Peyer's patch (tissue), 4 donors: ENCODE measurements at regions not wholly inside any gene's neighbourhood (a gene's known extent, or its start where the extent isn't known, plus 50 kb on each side); places are given as distances from the start of the nearest gene placed in this dataset.
"Not testable (repeated sequence)": the region's sequence is repeated elsewhere in the genome, so short reads cannot be mapped to it uniquely, and the experiment has no call there.

Source experiments
- DNase-seq, 3 donors: peaks; one replicate each; pipeline ENCODE4 v3.0.0-alpha.2; 2017 to 2019
- H3K27ac ChIP-seq, 4 donors: fragments of 200-600 bp; sonication (generic); one replicate each; pipeline ENCODE4 v1.5.1; 2016 to 2019
- H3K27me3 ChIP-seq, 2 donors: fragments of 200-600 bp; sonication (generic); one replicate each; pipeline ENCODE4 v1.5.1; 2019
- H3K36me3 ChIP-seq, 3 donors: fragments of 200-600 bp; sonication (generic); one replicate each; pipeline ENCODE4 v1.5.1; 2016 to 2019
- H3K4me1 ChIP-seq, 4 donors: fragments of 200-600 bp; sonication (generic); one replicate each; pipeline ENCODE4 v1.5.1; 2016 to 2019
- H3K4me3 ChIP-seq, 4 donors: fragments of 200-600 bp; sonication (generic); 1 replicate in 3 of 4; 2 replicates in 1 of 4; pipeline ENCODE4 v1.5.1; 2016 to 2019; ENCODE audit warnings: mild to moderate bottlenecking in 1 of 4
- H3K9me3 ChIP-seq, 4 donors: fragments of 200-600 bp; sonication (generic); one replicate each; pipeline ENCODE4 v1.5.1; 2016 to 2019; ENCODE audit warnings: mild to moderate bottlenecking in 1 of 4
- POLR2A ChIP-seq, 2 donors: fragments of 450-650 bp; IDR thresholded peaks; one replicate each; pipeline ENCODE4 v1.5.1; 2017; ENCODE audit warnings: antibody characterized with exemption in 2 of 2, mild to moderate bottlenecking in 2 of 2, moderate library complexity in 2 of 2
- TF ChIP-seq, protein P1 (sequence below), 6 experiments: fragments of 450-650 bp in 4 of 6; fragments of 200-600 bp in 2 of 6; sonication (generic) in 1 of 6; IDR thresholded peaks; one replicate each; pipeline ENCODE4 v1.5.1; 2017 to 2019; ENCODE audit warnings: antibody characterized with exemption in 6 of 6, mild to moderate bottlenecking in 3 of 6, moderate library complexity in 1 of 6

DNA sequence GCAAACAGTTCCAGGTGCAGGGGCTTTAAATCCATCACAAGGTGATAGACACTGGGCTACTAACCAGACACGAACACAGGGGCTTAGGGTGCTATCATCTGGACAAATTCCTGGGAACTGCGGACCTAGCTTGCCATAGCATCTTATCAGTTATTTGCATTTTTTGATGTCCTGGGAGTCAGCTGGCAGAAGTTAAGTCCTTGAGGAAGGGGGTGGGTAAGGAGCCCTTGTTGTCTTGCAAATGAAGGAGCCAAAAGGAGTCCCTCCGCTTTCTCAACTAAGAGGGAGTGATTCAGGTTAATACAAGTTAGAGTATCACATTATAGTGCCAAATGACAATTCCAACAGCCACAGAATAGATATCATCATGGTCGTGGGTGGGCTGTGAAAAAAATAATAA is 108.9 kb downstream of the NPAP1 start:
- Histone ChIP-seq H3K36me3 (no peaks in the 10 kb centered on the region), H3K4me3 (no peak overlapping the region), H3K27ac (no peak overlapping the region), H3K4me1 (no peaks in the 10 kb centered on the region), H3K9me3 (peaks cover 0 to 6% (median 0%) of the 10 kb centered on the region in 4 donors), H3K27me3 (no peaks in the 10 kb centered on the region)
- DNase-seq = no peak
- no peak for TF ChIP-seq POLR2A (IDR thresholded peaks at IDR 0.05)
- TF ChIP-seq, protein P1, sequence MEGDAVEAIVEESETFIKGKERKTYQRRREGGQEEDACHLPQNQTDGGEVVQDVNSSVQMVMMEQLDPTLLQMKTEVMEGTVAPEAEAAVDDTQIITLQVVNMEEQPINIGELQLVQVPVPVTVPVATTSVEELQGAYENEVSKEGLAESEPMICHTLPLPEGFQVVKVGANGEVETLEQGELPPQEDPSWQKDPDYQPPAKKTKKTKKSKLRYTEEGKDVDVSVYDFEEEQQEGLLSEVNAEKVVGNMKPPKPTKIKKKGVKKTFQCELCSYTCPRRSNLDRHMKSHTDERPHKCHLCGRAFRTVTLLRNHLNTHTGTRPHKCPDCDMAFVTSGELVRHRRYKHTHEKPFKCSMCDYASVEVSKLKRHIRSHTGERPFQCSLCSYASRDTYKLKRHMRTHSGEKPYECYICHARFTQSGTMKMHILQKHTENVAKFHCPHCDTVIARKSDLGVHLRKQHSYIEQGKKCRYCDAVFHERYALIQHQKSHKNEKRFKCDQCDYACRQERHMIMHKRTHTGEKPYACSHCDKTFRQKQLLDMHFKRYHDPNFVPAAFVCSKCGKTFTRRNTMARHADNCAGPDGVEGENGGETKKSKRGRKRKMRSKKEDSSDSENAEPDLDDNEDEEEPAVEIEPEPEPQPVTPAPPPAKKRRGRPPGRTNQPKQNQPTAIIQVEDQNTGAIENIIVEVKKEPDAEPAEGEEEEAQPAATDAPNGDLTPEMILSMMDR (IDR thresholded peaks at IDR 0.05) = no peak

DNA sequence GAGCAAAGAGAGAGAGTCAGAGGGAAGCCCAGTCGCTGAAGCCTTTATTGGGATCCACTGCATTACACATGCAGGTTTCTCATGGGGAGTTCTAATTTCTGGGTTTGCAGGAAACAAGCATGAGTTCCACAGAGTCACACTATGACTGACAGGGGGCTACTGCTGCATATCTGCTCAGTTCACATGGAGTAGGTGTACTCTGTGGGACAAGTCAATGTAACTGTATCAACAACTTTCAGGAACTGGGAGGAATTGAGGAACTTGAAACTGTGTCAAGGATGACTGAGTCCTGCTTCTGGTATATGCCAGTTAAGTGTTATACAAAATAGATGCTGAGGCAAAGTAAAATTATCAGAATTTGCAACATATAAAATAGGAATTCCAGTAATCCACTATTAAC is 110.8 kb downstream of the NPAP1 start:
- no peaks in the 10 kb centered on the region for H3K36me3 ChIP-seq
- H3K4me3 ChIP-seq = no peak overlapping the region
- no peaks in the 10 kb centered on the region for H3K4me1 ChIP-seq
- no peak for DNase-seq
- no peaks in the 10 kb centered on the region for H3K9me3 ChIP-seq
- H3K27ac ChIP-seq = no peak overlapping the region
- no peak for TF ChIP-seq POLR2A (IDR thresholded peaks at IDR 0.05)
- TF ChIP-seq, protein P1 (IDR thresholded peaks at IDR 0.05) = no peak
- H3K27me3 ChIP-seq = no peaks in the 10 kb centered on the region

DNA sequence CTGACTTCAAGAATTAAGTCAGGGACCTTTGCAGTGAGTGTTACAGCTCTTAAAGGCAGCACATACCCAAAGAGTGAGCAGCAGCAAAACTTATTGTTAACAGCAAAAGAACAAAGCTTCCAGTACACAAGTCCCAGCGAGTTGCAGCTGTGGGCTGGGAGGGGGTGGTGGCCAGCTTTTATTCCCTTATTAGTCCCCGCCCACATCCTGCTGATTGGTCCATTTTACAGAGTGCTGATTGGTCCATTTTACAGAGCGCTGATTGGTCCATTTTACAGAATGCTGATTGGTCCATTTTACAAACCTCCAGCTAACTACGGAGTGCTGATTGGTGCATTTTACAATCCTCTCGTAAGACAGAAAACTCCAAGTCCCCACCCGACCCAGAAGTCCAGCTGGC is 127.0 kb downstream of the NPAP1 start:
- H3K27me3 ChIP-seq, H3K4me1 ChIP-seq, H3K4me3 ChIP-seq, H3K27ac ChIP-seq, H3K9me3 ChIP-seq, H3K36me3 ChIP-seq, DNase-seq: not testable (repeated sequence)

DNA sequence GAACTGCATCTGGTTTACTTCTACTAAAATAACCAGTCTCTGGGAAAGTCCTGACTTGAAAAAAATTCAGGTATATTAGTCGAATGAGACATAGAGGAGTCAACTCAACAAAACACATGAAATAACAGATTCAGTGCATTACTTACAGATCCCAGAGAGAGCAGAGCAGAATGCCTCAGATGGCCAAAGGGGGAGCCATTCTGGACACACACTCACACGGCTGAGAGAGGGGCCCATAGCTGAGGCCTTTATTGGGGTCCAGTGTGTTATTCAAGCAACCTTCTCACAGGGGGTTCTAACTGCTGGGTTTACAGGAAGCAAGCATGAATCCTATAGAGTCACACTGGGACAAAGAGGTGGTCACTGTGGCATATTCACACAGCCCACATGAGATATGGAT is 135.1 kb upstream of the SNRPN start:
- Histone ChIP-seq H3K4me1 (no peaks in the 10 kb centered on the region), H3K4me3 (no peak overlapping the region), H3K27me3 (no peaks in the 10 kb centered on the region), H3K9me3 (no peaks in the 10 kb centered on the region), H3K27ac (no peak overlapping the region), H3K36me3 (no peaks in the 10 kb centered on the region)
- no peak for DNase-seq
- no peak for TF ChIP-seq POLR2A (IDR thresholded peaks at IDR 0.05)
- TF ChIP-seq, protein P1 (IDR thresholded peaks at IDR 0.05) = no peak

DNA sequence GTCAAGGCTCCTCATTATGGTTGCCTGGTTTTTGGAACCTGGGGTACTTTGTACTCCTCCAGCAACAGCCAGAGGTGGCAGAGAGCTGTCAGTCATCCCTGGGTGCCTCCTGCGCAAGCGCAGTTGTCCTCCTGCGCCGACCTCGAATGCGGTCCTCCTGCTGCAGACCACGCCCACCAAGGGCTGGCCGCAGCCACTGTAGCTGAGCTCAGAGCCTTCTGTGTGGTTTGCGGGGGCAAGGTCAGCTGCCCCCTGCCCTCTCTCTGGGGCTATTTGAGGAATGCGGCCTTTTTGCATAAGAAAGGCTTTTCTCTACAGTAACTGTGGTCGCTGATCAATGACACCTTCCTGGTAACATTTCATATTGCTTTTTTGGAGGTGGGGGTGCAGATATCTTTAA is 131.3 kb upstream of the SNRPN start:
- Histone ChIP-seq H3K9me3 (no peaks in the 10 kb centered on the region), H3K27me3 (no peaks in the 10 kb centered on the region), H3K36me3 (no peaks in the 10 kb centered on the region), H3K27ac (no peak overlapping the region), H3K4me1 (no peaks in the 10 kb centered on the region), H3K4me3 (no peak overlapping the region)
- DNase-seq = no peak
- TF ChIP-seq, protein P1 (IDR thresholded peaks at IDR 0.05) = no peak
- no peak for TF ChIP-seq POLR2A (IDR thresholded peaks at IDR 0.05)

DNA sequence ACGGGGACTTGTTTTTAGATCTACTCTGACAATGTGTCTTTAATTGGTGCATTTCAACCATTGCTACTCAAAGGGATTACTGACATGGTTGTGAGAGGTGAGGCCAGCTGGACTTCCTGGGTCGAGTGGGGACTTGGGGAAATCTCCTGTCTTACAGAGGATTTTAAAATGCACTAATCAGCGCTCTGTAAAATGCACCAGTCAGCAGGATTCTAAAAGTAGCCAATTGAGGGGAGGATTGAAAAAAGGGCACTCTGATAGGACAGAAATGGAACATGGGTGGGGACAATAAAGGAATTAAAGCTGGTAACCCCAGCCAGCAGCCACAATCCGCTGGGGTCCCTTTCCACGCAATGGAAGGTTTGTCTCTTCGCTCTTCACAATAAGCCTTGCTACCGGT is 122.5 kb upstream of the SNRPN start:
- H3K9me3 ChIP-seq = no peaks in the 10 kb centered on the region
- H3K36me3 ChIP-seq = no peaks in the 10 kb centered on the region
- H3K4me1 ChIP-seq = no peaks in the 10 kb centered on the region
- H3K27ac ChIP-seq = no peak overlapping the region
- no peak overlapping the region for H3K4me3 ChIP-seq
- DNase-seq = no peak
- H3K27me3 ChIP-seq = no peaks in the 10 kb centered on the region
- TF ChIP-seq, protein P1 (IDR thresholded peaks at IDR 0.05) = no peak
- TF ChIP-seq POLR2A (IDR thresholded peaks at IDR 0.05) = no peak
